GM12878 (cell line): ENCODE measurements at regions not wholly inside any gene's neighbourhood (a gene's known extent, or its start where the extent isn't known, plus 50 kb on each side); places are given as distances from the start of the nearest gene placed in this dataset.

Experiments used
- ATAC-seq: fragments of 200-7000 bp; cut with Tn5 transposase; 3 replicates; pipeline ENCODE4 v1.9.1; 2020; ENCODE audit warnings: mild to moderate bottlenecking, moderate library complexity
- BruUV-seq: library from RNA; stranded (reverse); fragments of 400-500 nt; replicated peaks from 2 replicates; lab custom pipeline; 2021; lab: Mats Ljungman, UMichigan
- CTCF ChIA-PET: fragments of 300-600 bp; sonication (Branson Sonifier 250); formaldehyde crosslinking; extraction: SDS; loops from one replicate; lab custom pipeline; 2021; ENCODE audit warnings: inconsistent platforms; lab: Yijun Ruan, JAX
- POLR2A ChIA-PET: fragments of 350-600 bp; formaldehyde crosslinking; extraction: SDS; loops from one replicate; lab custom pipeline; 2021; ENCODE audit warnings: inconsistent platforms; lab: Charles Lee
- RAD21 ChIA-PET: fragments of 300-600 bp; sonication (Branson Sonifier 250); formaldehyde crosslinking; loops from one replicate; lab custom pipeline; 2023; ENCODE audit warnings: antibody characterized with exemption; ENCODE audit not compliant: unreplicated experiment; lab: Charles Lee
- SMC1A ChIA-PET: fragments of 300-600 bp; sonication (Branson Sonifier 250); formaldehyde crosslinking; loops from one replicate; lab custom pipeline; 2023; ENCODE audit not compliant: unreplicated experiment, uncharacterized antibody; lab: Charles Lee
- DNase-seq: peaks from one replicate; pipeline ENCODE4 v3.0.0-alpha.2; 2011; ENCODE audit warnings: low read depth, low spot score
- FAIRE-seq: peaks from 3 replicates; lab custom pipeline; 2011; peaks lifted over from hg19 to GRCh38; lab: Jason Lieb, UNC
- H2AFZ ChIP-seq: 2 replicates; pipeline ENCODE4 v1.6.0; 2011; ENCODE audit warnings: low read depth, low read length, control low read depth; ENCODE audit not compliant: control insufficient read depth
- H3K27ac ChIP-seq: 2 replicates; pipeline ENCODE4 v1.5.1; 2011; ENCODE audit warnings: control low read depth; ENCODE audit not compliant: control insufficient read depth, insufficient read depth
- H3K27me3 ChIP-seq, 2 experiments: replicated peaks in 1 of 2; 2 replicates each; pipeline versions ENCODE4 v1.6.0 to v1.6.1; 2011; ENCODE audit warnings: low read length in 1 of 2; ENCODE audit not compliant: control insufficient read depth in 2 of 2, insufficient read depth in 2 of 2
- H3K36me3 ChIP-seq, 2 experiments: 2 replicates each; pipeline ENCODE4 v1.5.1; 2011; ENCODE audit warnings: low read length in 1 of 2; ENCODE audit not compliant: control insufficient read depth in 2 of 2, insufficient read depth in 2 of 2
- H3K4me1 ChIP-seq: 2 replicates; pipeline ENCODE4 v1.6.1; 2011; ENCODE audit warnings: mild to moderate bottlenecking, low read length, moderate library complexity, mixed read lengths; ENCODE audit not compliant: control insufficient read depth, insufficient read depth
- H3K4me2 ChIP-seq: 2 replicates; pipeline ENCODE4 v1.6.0; 2011; ENCODE audit warnings: control low read depth; ENCODE audit not compliant: control insufficient read depth, insufficient read depth
- H3K4me3 ChIP-seq: fragments of 200-600 bp; sonication (generic); 2 replicates; pipeline ENCODE4 v1.5.1; 2016
- H3K79me2 ChIP-seq: 2 replicates; pipeline ENCODE4 v1.6.0; 2011; ENCODE audit warnings: low read length; ENCODE audit not compliant: control insufficient read depth, insufficient read depth
- H3K9ac ChIP-seq: 2 replicates; pipeline ENCODE4 v1.8.0; 2011; ENCODE audit warnings: low read length, control low read depth, mixed read lengths; ENCODE audit not compliant: control insufficient read depth, insufficient read depth
- H3K9me3 ChIP-seq: replicated peaks from 3 replicates; pipeline ENCODE4 v1.5.1; 2011; ENCODE audit warnings: mild to moderate bottlenecking, low read length; ENCODE audit not compliant: control insufficient read depth, insufficient read depth
- H4K20me1 ChIP-seq: 2 replicates; pipeline ENCODE4 v1.6.0; 2011; ENCODE audit not compliant: control insufficient read depth, insufficient read depth
- ASH2L ChIP-seq: fragments of 300-600, 200-600 bp; sonication (generic); IDR thresholded peaks from 2 replicates; pipeline ENCODE4 v1.6.1; 2017; ENCODE audit warnings: low read depth, mild to moderate bottlenecking, borderline replicate concordance
- CHD2 ChIP-seq: IDR thresholded peaks from 2 replicates; pipeline ENCODE4 v1.6.1; 2011; ENCODE audit warnings: low read depth, low read length, improper control_type of control experiment, borderline replicate concordance
- EED ChIP-seq: sonication (generic); IDR thresholded peaks from 2 replicates; pipeline ENCODE4 v1.6.1; 2016; ENCODE audit warnings: antibody characterized with exemption, low read depth
- FOXM1 ChIP-seq: IDR thresholded peaks from 2 replicates; pipeline ENCODE4 v1.6.1; 2012; ENCODE audit warnings: low read depth, mild to moderate bottlenecking, inconsistent platforms, low read length, moderate library complexity
- JUND ChIP-seq: IDR thresholded peaks from 2 replicates; pipeline ENCODE4 v1.6.1; 2012; ENCODE audit warnings: low read depth, mild to moderate bottlenecking, low read length, improper control_type of control experiment, moderate library complexity
- KDM1A ChIP-seq: fragments of 200-600 bp; sonication (generic); IDR thresholded peaks from 2 replicates; pipeline ENCODE4 v1.6.1; 2016; ENCODE audit warnings: borderline replicate concordance
- MXI1 ChIP-seq: fragments of 150-350 bp; IDR thresholded peaks from 2 replicates; pipeline ENCODE4 v1.6.1; 2011; ENCODE audit warnings: low read depth, mild to moderate bottlenecking, inconsistent platforms, low read length, improper control_type of control experiment
- PAX5 ChIP-seq: IDR thresholded peaks from 2 replicates; pipeline ENCODE4 v1.6.1; 2011; ENCODE audit warnings: low read depth, low read length, borderline replicate concordance
- YY1 ChIP-seq: IDR thresholded peaks from 2 replicates; pipeline ENCODE4 v1.6.1; 2011; ENCODE audit warnings: low read depth, mild to moderate bottlenecking, low read length
- ZZZ3 ChIP-seq: IDR thresholded peaks from 2 replicates; pipeline ENCODE4 v1.6.1; 2011; ENCODE audit warnings: low read depth; ENCODE audit not compliant: control insufficient read depth, insufficient read length
- WGBS: methylation state at CpG from one replicate; pipeline ENCODE4 v1.1.6; 2016; ENCODE audit warnings: low lambda C conversion rate; ENCODE audit not compliant: insufficient replicate concordance, insufficient coverage; ENCODE audit errors: missing lambda C conversion rate; 5-methylcytosine and 5-hydroxymethylcytosine counted together
- in situ Hi-C: fragments of 300-500 bp; cut with MboI; formaldehyde crosslinking; loops from 9 replicates; pipeline ENCODE4 v1.14.3; 2018; ENCODE audit warnings: mixed read lengths
- intact Hi-C: fragments of 100-400 bp; cut with micrococcal nuclease; formaldehyde crosslinking; loops from one replicate; pipeline ENCODE4 v1.14.2; 2022; ENCODE audit not compliant: unreplicated experiment
- TF ChIP-seq, protein P1 (sequence below): fragments of 450-650 bp; conservative IDR thresholded peaks from 2 replicates; pipeline ENCODE4 v1.6.1; 2017; ENCODE audit warnings: mild to moderate bottlenecking, moderate library complexity
- TF ChIP-seq, protein P2 (sequence below): fragments of 150-350 bp; IDR thresholded peaks from 2 replicates; pipeline ENCODE4 v1.6.1; 2016; ENCODE audit warnings: low read depth, low read length
- TF ChIP-seq, protein P3 (sequence below): IDR thresholded peaks from 2 replicates; pipeline ENCODE4 v1.6.1; 2012; ENCODE audit warnings: low read length, inconsistent platforms
- TF ChIP-seq, protein P4 (sequence below): IDR thresholded peaks from 2 replicates; pipeline ENCODE4 v1.6.1; 2011; ENCODE audit warnings: borderline replicate concordance, low read depth, mild to moderate bottlenecking, moderate library complexity, mixed read lengths, low read length; ENCODE audit not compliant: insufficient read depth; ENCODE audit errors: extremely low read length
- TF ChIP-seq, protein P5 (sequence below): IDR thresholded peaks from 2 replicates; pipeline ENCODE4 v1.6.1; 2012; ENCODE audit warnings: low read depth, low read length, improper control_type of control experiment

DNA sequence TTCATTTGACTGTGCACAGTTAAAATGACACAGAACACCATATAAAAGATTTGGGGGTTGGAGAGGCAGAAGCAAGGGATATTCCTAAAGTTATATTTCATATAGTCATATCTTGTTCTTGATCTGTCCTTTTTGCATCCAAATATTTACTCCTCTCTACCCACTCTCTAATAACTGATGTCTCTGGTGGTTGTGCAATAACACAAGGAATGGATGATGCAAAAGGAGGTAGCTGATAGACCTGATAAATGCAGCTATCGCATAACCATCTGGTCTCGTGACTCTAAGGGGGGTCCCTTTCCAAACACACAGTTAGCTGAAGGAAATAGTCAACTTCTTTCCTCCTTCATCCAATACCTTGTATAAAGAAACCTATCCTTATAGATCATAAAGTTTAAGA lies 123.1 kb downstream of the POLR1F start:
- intact Hi-C loops = no loop called here
- H3K27ac ChIP-seq = no peak overlapping the region
- H3K79me2 ChIP-seq = no peaks in the 10 kb centered on the region
- ChIA-PET POLR2A (no interaction called here), RAD21 (no interaction called here), CTCF (no interaction called here), SMC1A (no interaction called here)
- FAIRE-seq (no peak), DNase-seq (no peak), ATAC-seq (no peak)
- no peak overlapping the region for H3K4me3 ChIP-seq
- 37% methylated on average over 2 of the region's 2 CpGs for WGBS
- no peaks in the 10 kb centered on the region for H3K27me3 ChIP-seq
- no peak overlapping the region for H3K4me2 ChIP-seq
- H3K9ac ChIP-seq = no peak overlapping the region
- TF ChIP-seq, protein P1, sequence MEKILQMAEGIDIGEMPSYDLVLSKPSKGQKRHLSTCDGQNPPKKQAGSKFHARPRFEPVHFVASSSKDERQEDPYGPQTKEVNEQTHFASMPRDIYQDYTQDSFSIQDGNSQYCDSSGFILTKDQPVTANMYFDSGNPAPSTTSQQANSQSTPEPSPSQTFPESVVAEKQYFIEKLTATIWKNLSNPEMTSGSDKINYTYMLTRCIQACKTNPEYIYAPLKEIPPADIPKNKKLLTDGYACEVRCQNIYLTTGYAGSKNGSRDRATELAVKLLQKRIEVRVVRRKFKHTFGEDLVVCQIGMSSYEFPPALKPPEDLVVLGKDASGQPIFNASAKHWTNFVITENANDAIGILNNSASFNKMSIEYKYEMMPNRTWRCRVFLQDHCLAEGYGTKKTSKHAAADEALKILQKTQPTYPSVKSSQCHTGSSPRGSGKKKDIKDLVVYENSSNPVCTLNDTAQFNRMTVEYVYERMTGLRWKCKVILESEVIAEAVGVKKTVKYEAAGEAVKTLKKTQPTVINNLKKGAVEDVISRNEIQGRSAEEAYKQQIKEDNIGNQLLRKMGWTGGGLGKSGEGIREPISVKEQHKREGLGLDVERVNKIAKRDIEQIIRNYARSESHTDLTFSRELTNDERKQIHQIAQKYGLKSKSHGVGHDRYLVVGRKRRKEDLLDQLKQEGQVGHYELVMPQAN = no peak
- TF ChIP-seq CHD2 = no peak
- TF ChIP-seq YY1 = no peak
- no peak for TF ChIP-seq EED
- TF ChIP-seq PAX5 = no peak
- TF ChIP-seq, protein P2, sequence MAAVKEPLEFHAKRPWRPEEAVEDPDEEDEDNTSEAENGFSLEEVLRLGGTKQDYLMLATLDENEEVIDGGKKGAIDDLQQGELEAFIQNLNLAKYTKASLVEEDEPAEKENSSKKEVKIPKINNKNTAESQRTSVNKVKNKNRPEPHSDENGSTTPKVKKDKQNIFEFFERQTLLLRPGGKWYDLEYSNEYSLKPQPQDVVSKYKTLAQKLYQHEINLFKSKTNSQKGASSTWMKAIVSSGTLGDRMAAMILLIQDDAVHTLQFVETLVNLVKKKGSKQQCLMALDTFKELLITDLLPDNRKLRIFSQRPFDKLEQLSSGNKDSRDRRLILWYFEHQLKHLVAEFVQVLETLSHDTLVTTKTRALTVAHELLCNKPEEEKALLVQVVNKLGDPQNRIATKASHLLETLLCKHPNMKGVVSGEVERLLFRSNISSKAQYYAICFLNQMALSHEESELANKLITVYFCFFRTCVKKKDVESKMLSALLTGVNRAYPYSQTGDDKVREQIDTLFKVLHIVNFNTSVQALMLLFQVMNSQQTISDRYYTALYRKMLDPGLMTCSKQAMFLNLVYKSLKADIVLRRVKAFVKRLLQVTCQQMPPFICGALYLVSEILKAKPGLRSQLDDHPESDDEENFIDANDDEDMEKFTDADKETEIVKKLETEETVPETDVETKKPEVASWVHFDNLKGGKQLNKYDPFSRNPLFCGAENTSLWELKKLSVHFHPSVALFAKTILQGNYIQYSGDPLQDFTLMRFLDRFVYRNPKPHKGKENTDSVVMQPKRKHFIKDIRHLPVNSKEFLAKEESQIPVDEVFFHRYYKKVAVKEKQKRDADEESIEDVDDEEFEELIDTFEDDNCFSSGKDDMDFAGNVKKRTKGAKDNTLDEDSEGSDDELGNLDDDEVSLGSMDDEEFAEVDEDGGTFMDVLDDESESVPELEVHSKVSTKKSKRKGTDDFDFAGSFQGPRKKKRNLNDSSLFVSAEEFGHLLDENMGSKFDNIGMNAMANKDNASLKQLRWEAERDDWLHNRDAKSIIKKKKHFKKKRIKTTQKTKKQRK = no peak
- TF ChIP-seq ZZZ3 = no peak
- no peak for TF ChIP-seq MXI1
- no peak for TF ChIP-seq FOXM1
- TF ChIP-seq JUND = no peak
- TF ChIP-seq, protein P3, sequence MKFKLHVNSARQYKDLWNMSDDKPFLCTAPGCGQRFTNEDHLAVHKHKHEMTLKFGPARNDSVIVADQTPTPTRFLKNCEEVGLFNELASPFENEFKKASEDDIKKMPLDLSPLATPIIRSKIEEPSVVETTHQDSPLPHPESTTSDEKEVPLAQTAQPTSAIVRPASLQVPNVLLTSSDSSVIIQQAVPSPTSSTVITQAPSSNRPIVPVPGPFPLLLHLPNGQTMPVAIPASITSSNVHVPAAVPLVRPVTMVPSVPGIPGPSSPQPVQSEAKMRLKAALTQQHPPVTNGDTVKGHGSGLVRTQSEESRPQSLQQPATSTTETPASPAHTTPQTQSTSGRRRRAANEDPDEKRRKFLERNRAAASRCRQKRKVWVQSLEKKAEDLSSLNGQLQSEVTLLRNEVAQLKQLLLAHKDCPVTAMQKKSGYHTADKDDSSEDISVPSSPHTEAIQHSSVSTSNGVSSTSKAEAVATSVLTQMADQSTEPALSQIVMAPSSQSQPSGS = no peak
- no peak for TF ChIP-seq ASH2L
- no peak for TF ChIP-seq KDM1A
- TF ChIP-seq, protein P4, sequence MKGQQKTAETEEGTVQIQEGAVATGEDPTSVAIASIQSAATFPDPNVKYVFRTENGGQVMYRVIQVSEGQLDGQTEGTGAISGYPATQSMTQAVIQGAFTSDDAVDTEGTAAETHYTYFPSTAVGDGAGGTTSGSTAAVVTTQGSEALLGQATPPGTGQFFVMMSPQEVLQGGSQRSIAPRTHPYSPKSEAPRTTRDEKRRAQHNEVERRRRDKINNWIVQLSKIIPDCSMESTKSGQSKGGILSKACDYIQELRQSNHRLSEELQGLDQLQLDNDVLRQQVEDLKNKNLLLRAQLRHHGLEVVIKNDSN = no peak
- TF ChIP-seq, protein P5, sequence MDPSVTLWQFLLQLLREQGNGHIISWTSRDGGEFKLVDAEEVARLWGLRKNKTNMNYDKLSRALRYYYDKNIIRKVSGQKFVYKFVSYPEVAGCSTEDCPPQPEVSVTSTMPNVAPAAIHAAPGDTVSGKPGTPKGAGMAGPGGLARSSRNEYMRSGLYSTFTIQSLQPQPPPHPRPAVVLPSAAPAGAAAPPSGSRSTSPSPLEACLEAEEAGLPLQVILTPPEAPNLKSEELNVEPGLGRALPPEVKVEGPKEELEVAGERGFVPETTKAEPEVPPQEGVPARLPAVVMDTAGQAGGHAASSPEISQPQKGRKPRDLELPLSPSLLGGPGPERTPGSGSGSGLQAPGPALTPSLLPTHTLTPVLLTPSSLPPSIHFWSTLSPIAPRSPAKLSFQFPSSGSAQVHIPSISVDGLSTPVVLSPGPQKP = no peak
- in situ Hi-C loops = no loop called here
- no peaks in the 10 kb centered on the region for H3K4me1 ChIP-seq
- H2AFZ ChIP-seq = no peak overlapping the region
- H3K9me3 ChIP-seq = no peaks in the 10 kb centered on the region
- no peaks in the 10 kb centered on the region for H3K36me3 ChIP-seq
- BruUV-seq = no TSS peak
- no peaks in the 10 kb centered on the region for H4K20me1 ChIP-seq
